Epithelial cell of esophagus (primary cell): ENCODE measurements at regions not wholly inside any gene's neighbourhood (a gene's known extent, or its start where the extent isn't known, plus 50 kb on each side); places are given as distances from the start of the nearest gene placed in this dataset.

ENCODE experiments used
- DNase-seq: peaks from one replicate; pipeline ENCODE4 v3.0.0; 2010; ENCODE audit warnings: low read depth
- H3K4me3 ChIP-seq: 2 replicates; pipeline ENCODE4 v1.5.1; 2011; ENCODE audit warnings: mild to moderate bottlenecking, low read length, control low read depth
- TF ChIP-seq, protein P1 (sequence below): IDR thresholded peaks from 2 replicates; pipeline ENCODE4 v1.5.1; 2011; ENCODE audit warnings: low read depth, mild to moderate bottlenecking, low read length, control low read depth, inconsistent platforms; ENCODE audit not compliant: insufficient read depth; ENCODE audit errors: missing control alignments

DNA sequence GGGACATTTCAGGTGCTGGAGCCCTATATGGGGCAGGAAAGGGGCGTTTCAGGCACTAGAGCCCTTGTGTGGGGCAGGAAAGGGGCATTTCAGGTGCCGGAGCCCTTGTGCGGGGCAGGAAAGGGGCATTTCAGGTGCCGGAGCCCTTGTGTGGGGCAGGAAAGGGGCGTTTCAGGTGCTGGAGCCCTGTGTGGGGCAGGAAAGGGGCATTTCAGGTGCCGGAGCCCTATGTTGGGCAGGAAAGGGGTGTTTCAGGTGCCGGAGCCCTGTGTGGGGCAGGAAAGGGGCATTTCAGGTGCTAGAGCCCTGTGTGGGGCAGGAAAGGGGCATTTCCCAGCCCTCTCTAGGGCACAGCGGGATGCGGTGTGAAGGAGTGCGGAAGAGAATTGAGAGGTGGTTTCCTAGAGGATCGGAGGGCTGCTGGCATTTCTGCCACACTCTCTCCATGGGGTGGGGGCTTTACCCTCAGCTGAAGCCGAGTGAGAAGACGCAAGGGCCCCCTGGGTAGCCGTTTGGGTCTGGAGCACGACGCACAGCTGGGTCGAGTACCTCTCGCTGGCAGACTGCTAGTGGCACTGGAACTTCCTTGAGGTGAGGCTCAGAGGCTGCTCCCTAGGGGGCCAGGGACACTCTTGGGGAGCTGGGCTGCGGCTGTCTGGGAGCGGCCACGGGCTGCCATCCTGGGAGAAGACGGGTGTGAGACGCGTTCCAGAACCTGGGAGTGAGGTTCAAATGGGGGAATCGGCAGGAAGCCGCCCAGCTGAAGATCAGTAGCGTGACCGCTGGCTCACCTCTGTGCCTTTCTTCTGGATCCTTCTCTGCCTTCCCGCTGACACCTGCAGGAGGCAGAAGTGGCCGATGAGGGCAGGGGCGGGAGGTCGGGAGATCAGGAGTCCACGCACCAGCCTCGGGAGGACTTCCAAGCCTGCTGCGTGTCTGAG, 122.6 kb upstream of the IRX4 start:
- no peak for DNase-seq
- H3K4me3 ChIP-seq, result no peak overlapping the region
- TF ChIP-seq, protein P1, sequence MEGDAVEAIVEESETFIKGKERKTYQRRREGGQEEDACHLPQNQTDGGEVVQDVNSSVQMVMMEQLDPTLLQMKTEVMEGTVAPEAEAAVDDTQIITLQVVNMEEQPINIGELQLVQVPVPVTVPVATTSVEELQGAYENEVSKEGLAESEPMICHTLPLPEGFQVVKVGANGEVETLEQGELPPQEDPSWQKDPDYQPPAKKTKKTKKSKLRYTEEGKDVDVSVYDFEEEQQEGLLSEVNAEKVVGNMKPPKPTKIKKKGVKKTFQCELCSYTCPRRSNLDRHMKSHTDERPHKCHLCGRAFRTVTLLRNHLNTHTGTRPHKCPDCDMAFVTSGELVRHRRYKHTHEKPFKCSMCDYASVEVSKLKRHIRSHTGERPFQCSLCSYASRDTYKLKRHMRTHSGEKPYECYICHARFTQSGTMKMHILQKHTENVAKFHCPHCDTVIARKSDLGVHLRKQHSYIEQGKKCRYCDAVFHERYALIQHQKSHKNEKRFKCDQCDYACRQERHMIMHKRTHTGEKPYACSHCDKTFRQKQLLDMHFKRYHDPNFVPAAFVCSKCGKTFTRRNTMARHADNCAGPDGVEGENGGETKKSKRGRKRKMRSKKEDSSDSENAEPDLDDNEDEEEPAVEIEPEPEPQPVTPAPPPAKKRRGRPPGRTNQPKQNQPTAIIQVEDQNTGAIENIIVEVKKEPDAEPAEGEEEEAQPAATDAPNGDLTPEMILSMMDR, result no peak

DNA sequence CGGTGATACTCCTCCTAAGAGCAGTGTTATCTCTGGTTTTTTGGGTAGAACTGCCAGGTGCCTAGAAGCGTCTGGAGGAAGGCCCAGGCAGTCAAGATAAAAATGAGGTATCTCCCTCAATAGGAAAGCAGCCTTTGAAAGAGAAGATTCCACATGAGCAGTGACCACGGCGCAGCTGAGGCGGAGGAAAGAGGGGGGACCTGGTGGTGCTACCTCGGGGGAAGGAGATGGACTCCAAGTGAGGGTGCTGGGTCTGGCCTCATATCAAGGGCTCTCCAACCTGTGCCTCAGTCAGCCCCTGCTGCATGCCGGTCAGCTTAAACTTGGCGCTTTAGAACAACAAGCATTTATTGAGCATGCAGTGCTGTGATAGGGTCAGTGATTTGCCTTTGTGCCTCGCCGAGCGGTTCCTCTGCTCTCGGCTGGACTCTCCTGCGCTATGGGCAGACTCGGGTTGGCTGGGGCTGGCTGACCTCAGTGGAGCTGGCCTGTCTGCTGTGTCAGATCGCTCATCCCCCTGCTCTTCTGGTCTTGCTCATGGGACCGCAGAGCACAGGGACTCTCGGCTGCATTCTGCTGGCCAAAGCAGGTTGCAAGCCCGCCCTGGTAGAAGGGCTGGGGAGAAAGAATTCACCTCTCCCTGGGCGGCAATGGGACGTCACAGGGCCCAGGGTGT, 121.1 kb upstream of the IRX4 start:
- TF ChIP-seq, protein P1, result no peak
- DNase-seq, result no peak
- no peak overlapping the region for H3K4me3 ChIP-seq

DNA sequence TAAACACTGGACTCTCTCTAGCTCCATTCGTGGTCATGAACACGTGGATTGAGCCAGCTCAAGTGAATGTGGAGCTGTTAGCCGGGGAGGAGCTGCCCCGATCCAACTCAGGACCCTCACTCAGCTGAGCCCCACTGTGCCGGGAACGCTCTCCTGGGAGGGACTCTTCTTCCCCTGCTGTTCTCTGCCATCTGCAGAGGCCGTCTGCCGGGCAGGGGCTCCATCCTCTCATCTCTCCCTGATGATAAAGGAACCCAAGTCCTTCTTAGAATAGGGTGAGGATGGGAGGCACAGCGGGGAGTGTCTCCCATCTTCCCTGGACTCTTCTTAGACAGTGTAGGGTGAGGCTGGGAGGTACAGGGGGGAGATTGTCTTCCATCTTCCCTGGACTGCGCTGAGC, 120.5 kb upstream of the IRX4 start:
- DNase-seq, result no peak
- no peak overlapping the region for H3K4me3 ChIP-seq
- TF ChIP-seq, protein P1, result no peak

DNA sequence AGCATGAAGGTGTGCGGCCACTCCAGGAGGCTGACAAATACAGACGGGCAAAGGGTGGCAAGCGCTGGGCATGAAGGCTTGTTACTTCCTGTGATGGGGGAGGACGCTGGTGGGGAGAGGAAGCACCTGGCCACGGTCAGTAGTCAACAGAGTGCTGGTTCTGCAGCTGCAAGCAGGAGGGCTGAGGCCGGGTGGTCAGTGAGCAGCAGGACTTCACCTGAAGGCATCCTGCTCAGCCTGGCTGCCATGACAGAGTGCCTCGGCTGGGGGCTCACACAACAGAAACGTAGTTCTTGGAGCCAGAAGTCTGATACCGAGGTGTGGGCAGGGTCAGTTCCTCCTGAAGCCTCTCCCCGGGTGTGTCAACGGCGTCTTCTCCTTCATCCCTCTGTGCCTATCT, 118.6 kb upstream of the IRX4 start:
- TF ChIP-seq, protein P1, result no peak
- DNase-seq, result no peak
- no peak overlapping the region for H3K4me3 ChIP-seq

DNA sequence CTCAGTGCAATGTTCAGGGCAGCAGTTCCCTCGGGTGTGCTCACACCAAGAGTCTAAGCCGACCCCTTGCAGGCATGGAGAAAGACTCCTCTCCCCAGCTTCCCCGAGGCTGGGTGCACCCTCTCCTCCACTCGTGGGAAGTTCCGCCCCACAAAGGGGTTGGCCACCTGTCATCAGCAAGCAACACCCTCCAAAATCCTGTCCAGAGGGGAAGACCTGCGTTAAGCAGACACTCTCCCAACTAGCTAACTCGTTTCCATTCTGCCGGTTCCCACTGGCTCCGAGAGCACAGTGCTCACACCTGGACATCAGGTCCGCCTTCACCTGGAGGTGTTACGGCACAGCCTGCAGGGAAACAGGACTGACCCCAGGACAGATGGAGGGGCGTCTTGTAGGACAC, 117.9 kb upstream of the IRX4 start:
- no peak overlapping the region for H3K4me3 ChIP-seq
- DNase-seq, result no peak
- TF ChIP-seq, protein P1, result no peak

DNA sequence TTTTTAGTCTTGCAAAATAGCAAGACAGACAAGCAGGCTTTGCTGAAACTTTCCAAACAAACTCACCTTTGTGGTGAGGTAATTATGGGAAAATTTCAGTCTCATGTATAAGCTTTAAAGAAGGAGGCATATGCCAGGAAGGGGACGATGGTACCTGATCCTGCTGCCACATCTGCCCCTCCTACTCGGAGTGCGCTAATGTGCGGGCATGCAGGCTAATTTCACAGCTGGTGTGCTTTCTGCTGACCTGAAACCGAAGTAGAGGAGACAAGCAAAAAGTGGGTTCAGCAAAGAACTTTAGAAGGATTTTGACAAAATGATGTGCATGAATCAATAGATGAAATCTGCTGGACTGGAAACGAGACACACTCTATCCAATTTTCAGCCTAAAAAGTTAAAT, 117.1 kb upstream of the IRX4 start:
- TF ChIP-seq, protein P1, result no peak
- no peak for DNase-seq
- no peak overlapping the region for H3K4me3 ChIP-seq
